ENCODE measurements at regions not wholly inside any gene's neighbourhood (a gene's known extent, or its start where the extent isn't known, plus 50 kb on each side); places are given as distances from the start of the nearest gene placed in this dataset.

DNA sequence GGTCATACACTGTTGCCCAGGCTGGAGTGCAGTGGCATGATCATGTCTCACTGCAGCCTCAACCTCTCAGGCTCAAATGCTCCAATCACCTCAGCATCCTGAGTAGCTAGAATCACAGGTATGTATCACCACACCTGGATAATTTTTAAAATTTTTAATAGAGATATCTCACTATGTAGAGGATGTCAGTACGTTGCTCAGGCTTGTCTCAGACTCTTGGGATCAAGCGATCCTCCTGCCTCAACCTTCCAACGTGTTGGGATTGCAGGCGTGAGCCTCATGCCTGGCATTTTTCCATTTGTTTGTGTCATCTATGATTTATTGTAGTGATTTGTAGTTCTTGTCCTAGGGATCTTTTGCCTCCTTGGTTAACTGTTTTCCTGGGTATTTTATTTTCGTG is 985.2 kb upstream of the B3GALT2 start:
- H3K27me3 ChIP-seq (ENCODE audit: insufficient read depth, low read length, poor library complexity, severe bottlenecking) = no peaks in the 10 kb centered on the region
- H3K4me2 ChIP-seq (ENCODE audit: low read depth, low read length, poor library complexity, severe bottlenecking) = no peak overlapping the region
- H3K36me3 ChIP-seq (ENCODE audit: insufficient read depth, low read length) = no peaks in the 10 kb centered on the region
- no peak overlapping the region for H3K4me3 ChIP-seq (ENCODE audit: low read length, poor library complexity, severe bottlenecking)
- TF ChIP-seq EZH2phosphoT487 (IDR thresholded peaks at IDR 0.05; ENCODE audit: borderline replicate concordance) = no peak
- TF ChIP-seq, protein P1, sequence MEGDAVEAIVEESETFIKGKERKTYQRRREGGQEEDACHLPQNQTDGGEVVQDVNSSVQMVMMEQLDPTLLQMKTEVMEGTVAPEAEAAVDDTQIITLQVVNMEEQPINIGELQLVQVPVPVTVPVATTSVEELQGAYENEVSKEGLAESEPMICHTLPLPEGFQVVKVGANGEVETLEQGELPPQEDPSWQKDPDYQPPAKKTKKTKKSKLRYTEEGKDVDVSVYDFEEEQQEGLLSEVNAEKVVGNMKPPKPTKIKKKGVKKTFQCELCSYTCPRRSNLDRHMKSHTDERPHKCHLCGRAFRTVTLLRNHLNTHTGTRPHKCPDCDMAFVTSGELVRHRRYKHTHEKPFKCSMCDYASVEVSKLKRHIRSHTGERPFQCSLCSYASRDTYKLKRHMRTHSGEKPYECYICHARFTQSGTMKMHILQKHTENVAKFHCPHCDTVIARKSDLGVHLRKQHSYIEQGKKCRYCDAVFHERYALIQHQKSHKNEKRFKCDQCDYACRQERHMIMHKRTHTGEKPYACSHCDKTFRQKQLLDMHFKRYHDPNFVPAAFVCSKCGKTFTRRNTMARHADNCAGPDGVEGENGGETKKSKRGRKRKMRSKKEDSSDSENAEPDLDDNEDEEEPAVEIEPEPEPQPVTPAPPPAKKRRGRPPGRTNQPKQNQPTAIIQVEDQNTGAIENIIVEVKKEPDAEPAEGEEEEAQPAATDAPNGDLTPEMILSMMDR (conservative IDR thresholded peaks at IDR 0.05; ENCODE audit: low read length) = no peak
- no peak overlapping the region for H2AFZ ChIP-seq (ENCODE audit: low read length)
- no peaks in the 10 kb centered on the region for H4K20me1 ChIP-seq (ENCODE audit: insufficient read depth, low read length, poor library complexity, severe bottlenecking)
- H3K9me3 ChIP-seq (ENCODE audit: insufficient read depth, low read depth, low read length) = no peaks in the 10 kb centered on the region
- H3K4me1 ChIP-seq (ENCODE audit: insufficient read depth, low read length, poor library complexity, severe bottlenecking) = no peaks in the 10 kb centered on the region
- no peaks in the 10 kb centered on the region for H3F3A ChIP-seq (ENCODE audit: low read depth)
- no peaks in the 10 kb centered on the region for H3K9me2 ChIP-seq (replicated peaks; ENCODE audit: low read depth, low read length)
- no peaks in the 10 kb centered on the region for H3K79me2 ChIP-seq (ENCODE audit: insufficient read depth, low read length)
- no peak overlapping the region for H3K9ac ChIP-seq (ENCODE audit: low read depth, low read length, poor library complexity, severe bottlenecking)

GRCh38 chr1:194167956-194168640 is 981.7 kb upstream of the B3GALT2 start:
- Histone ChIP-seq H4K20me1 (ENCODE audit: insufficient read depth, low read length, poor library complexity, severe bottlenecking) (no peaks in the 10 kb centered on the region), H3K9me3 (ENCODE audit: insufficient read depth, low read depth, low read length) (no peaks in the 10 kb centered on the region), H3K27me3 (ENCODE audit: insufficient read depth, low read length, poor library complexity, severe bottlenecking) (no peaks in the 10 kb centered on the region), H3K9me2 (replicated peaks; ENCODE audit: low read depth, low read length) (no peaks in the 10 kb centered on the region), H3K4me2 (ENCODE audit: low read depth, low read length, poor library complexity, severe bottlenecking) (no peak overlapping the region), H3K4me3 (ENCODE audit: low read length, poor library complexity, severe bottlenecking) (no peak overlapping the region), H3K79me2 (ENCODE audit: insufficient read depth, low read length) (no peaks in the 10 kb centered on the region), H3K36me3 (ENCODE audit: insufficient read depth, low read length) (no peaks in the 10 kb centered on the region), H3K4me1 (ENCODE audit: insufficient read depth, low read length, poor library complexity, severe bottlenecking) (no peaks in the 10 kb centered on the region), H3F3A (ENCODE audit: low read depth) (no peaks in the 10 kb centered on the region), H3K9ac (ENCODE audit: low read depth, low read length, poor library complexity, severe bottlenecking) (no peak overlapping the region), H2AFZ (ENCODE audit: low read length) (no peak overlapping the region)
- TF ChIP-seq EZH2phosphoT487 (IDR thresholded peaks at IDR 0.05; ENCODE audit: borderline replicate concordance) = no peak
- TF ChIP-seq, protein P1 (conservative IDR thresholded peaks at IDR 0.05; ENCODE audit: low read length) = no peak

GRCh38 chr1:194164755-194165154 is 978.3 kb upstream of the B3GALT2 start:
- no peak overlapping the region for H3K4me3 ChIP-seq (ENCODE audit: low read length, poor library complexity, severe bottlenecking)
- H2AFZ ChIP-seq (ENCODE audit: low read length) = no peak overlapping the region
- no peak overlapping the region for H3K4me2 ChIP-seq (ENCODE audit: low read depth, low read length, poor library complexity, severe bottlenecking)
- H3K4me1 ChIP-seq (ENCODE audit: insufficient read depth, low read length, poor library complexity, severe bottlenecking) = no peaks in the 10 kb centered on the region
- H3K79me2 ChIP-seq (ENCODE audit: insufficient read depth, low read length) = no peaks in the 10 kb centered on the region
- no peaks in the 10 kb centered on the region for H3K9me3 ChIP-seq (ENCODE audit: insufficient read depth, low read depth, low read length)
- TF ChIP-seq, protein P1 (conservative IDR thresholded peaks at IDR 0.05; ENCODE audit: low read length) = no peak
- no peak for TF ChIP-seq EZH2phosphoT487 (IDR thresholded peaks at IDR 0.05; ENCODE audit: borderline replicate concordance)
- H3K9ac ChIP-seq (ENCODE audit: low read depth, low read length, poor library complexity, severe bottlenecking) = no peak overlapping the region
- no peaks in the 10 kb centered on the region for H3K9me2 ChIP-seq (replicated peaks; ENCODE audit: low read depth, low read length)
- no peaks in the 10 kb centered on the region for H4K20me1 ChIP-seq (ENCODE audit: insufficient read depth, low read length, poor library complexity, severe bottlenecking)
- no peaks in the 10 kb centered on the region for H3K36me3 ChIP-seq (ENCODE audit: insufficient read depth, low read length)
- no peaks in the 10 kb centered on the region for H3K27me3 ChIP-seq (ENCODE audit: insufficient read depth, low read length, poor library complexity, severe bottlenecking)
- no peaks in the 10 kb centered on the region for H3F3A ChIP-seq (ENCODE audit: low read depth)

All from Loucy (cell line).